ENCODE measurements at regions not wholly inside any gene's neighbourhood (a gene's known extent, or its start where the extent isn't known, plus 50 kb on each side); places are given as distances from the start of the nearest gene placed in this dataset.

DNA sequence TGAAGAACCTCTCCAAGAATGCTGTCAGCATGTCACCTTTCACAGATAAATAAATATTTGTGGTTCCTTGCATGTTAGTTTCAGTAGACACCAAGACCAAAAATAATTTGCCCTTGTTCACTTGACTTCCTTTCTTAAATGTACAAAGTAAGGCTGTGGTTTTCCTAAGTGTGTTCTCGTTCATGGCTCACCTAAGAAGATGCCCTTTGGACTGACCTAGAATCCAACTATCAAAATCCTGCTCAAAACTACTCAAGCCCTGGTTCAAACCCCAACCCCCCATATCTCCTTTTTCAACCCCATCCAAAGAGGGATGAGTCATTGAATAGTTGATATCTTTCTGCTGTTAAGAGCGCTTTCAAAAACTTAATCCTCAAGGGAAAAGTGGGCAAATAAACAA lies 247.8 kb upstream of the ZNF507 start:
- TF ChIP-seq, protein P1, sequence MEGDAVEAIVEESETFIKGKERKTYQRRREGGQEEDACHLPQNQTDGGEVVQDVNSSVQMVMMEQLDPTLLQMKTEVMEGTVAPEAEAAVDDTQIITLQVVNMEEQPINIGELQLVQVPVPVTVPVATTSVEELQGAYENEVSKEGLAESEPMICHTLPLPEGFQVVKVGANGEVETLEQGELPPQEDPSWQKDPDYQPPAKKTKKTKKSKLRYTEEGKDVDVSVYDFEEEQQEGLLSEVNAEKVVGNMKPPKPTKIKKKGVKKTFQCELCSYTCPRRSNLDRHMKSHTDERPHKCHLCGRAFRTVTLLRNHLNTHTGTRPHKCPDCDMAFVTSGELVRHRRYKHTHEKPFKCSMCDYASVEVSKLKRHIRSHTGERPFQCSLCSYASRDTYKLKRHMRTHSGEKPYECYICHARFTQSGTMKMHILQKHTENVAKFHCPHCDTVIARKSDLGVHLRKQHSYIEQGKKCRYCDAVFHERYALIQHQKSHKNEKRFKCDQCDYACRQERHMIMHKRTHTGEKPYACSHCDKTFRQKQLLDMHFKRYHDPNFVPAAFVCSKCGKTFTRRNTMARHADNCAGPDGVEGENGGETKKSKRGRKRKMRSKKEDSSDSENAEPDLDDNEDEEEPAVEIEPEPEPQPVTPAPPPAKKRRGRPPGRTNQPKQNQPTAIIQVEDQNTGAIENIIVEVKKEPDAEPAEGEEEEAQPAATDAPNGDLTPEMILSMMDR (optimal IDR thresholded peaks at IDR 0.05 in 1 of 3, IDR thresholded peaks at IDR 0.05 in 1 of 3, conservative IDR thresholded peaks at IDR 0.05 in 1 of 3; ENCODE audit: extremely low read depth in 1 of 3, insufficient read depth in 2 of 3, low read length in 3 of 3) = no peak
- no peak for TF ChIP-seq EZH2 (IDR thresholded peaks at IDR 0.05; ENCODE audit: low read length)

All from keratinocyte (primary cell).